ENCODE measurements at regions not wholly inside any gene's neighbourhood (a gene's known extent, or its start where the extent isn't known, plus 50 kb on each side); places are given as distances from the start of the nearest gene placed in this dataset.

DNA sequence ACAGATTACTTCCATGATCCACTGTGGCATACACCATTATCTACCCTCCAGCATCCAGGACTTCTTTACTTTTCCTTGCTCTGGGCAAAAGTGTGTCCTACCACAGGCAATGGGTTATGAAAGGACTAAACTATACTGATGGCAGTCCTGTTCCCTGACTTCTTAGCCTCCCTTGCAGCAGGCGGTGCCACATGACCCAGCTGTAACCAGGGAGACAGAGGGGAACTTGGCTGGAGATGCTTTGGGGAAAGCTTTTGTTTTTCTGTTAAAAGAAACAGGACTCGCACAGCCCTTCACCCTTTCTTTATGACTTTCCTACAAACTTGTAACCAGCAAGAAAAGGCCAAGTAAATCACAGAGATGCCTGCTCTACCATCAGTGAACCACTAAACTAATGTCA lies 394.4 kb downstream of the PCNX1 start:
- H3K4me3 ChIP-seq (ENCODE audit: control insufficient read depth, low read depth, low read length), result no peak overlapping the region
- no peak for DNase-seq (ENCODE audit: low read depth)
- TF ChIP-seq, protein P1, sequence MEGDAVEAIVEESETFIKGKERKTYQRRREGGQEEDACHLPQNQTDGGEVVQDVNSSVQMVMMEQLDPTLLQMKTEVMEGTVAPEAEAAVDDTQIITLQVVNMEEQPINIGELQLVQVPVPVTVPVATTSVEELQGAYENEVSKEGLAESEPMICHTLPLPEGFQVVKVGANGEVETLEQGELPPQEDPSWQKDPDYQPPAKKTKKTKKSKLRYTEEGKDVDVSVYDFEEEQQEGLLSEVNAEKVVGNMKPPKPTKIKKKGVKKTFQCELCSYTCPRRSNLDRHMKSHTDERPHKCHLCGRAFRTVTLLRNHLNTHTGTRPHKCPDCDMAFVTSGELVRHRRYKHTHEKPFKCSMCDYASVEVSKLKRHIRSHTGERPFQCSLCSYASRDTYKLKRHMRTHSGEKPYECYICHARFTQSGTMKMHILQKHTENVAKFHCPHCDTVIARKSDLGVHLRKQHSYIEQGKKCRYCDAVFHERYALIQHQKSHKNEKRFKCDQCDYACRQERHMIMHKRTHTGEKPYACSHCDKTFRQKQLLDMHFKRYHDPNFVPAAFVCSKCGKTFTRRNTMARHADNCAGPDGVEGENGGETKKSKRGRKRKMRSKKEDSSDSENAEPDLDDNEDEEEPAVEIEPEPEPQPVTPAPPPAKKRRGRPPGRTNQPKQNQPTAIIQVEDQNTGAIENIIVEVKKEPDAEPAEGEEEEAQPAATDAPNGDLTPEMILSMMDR (IDR thresholded peaks at IDR 0.05; ENCODE audit: control insufficient read depth, insufficient read depth, low read depth, low read length, missing control alignments), result no peak

DNA sequence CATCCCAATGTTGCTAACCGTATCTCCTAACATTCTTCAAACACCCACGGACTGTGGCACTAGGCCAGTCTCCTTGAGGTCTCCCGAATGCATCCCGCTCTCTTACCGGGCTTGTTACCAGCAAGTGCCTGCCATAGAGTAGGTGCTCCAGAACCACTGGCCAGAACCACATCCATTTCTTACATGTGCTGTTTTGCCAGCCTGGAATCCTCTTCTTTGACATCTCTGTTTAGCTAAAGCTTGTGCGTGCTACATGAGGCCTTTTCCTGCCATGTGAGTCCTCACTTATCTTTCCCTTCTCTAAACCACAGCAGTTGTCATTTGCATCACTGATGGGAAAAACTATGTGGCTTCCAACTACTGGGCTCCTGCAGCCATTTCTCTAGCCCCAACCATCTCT lies 397.4 kb downstream of the PCNX1 start:
- TF ChIP-seq, protein P1 (IDR thresholded peaks at IDR 0.05; ENCODE audit: control insufficient read depth, insufficient read depth, low read depth, low read length, missing control alignments), result no peak
- no peak overlapping the region for H3K4me3 ChIP-seq (ENCODE audit: control insufficient read depth, low read depth, low read length)
- no peak for DNase-seq (ENCODE audit: low read depth)

GRCh38 chr14:71308671-71309070 lies 401.4 kb downstream of the PCNX1 start:
- DNase-seq (ENCODE audit: low read depth), result no peak
- TF ChIP-seq, protein P1 (IDR thresholded peaks at IDR 0.05; ENCODE audit: control insufficient read depth, insufficient read depth, low read depth, low read length, missing control alignments), result no peak
- no peak overlapping the region for H3K4me3 ChIP-seq (ENCODE audit: control insufficient read depth, low read depth, low read length)

GRCh38 chr14:71309756-71310155 lies 402.5 kb downstream of the PCNX1 start:
- no peak overlapping the region for H3K4me3 ChIP-seq (ENCODE audit: control insufficient read depth, low read depth, low read length)
- TF ChIP-seq, protein P1 (IDR thresholded peaks at IDR 0.05; ENCODE audit: control insufficient read depth, insufficient read depth, low read depth, low read length, missing control alignments), result peak; percentile 20
- DNase-seq (ENCODE audit: low read depth), result no peak

GRCh38 chr14:71311061-71311460 lies 403.8 kb downstream of the PCNX1 start:
- TF ChIP-seq, protein P1 (IDR thresholded peaks at IDR 0.05; ENCODE audit: control insufficient read depth, insufficient read depth, low read depth, low read length, missing control alignments), result no peak
- DNase-seq (ENCODE audit: low read depth), result no peak
- H3K4me3 ChIP-seq (ENCODE audit: control insufficient read depth, low read depth, low read length), result no peak overlapping the region

GRCh38 chr14:71314717-71315116 lies 407.5 kb downstream of the PCNX1 start:
- TF ChIP-seq, protein P1 (IDR thresholded peaks at IDR 0.05; ENCODE audit: control insufficient read depth, insufficient read depth, low read depth, low read length, missing control alignments), result no peak
- no peak for DNase-seq (ENCODE audit: low read depth)
- no peak overlapping the region for H3K4me3 ChIP-seq (ENCODE audit: control insufficient read depth, low read depth, low read length)

Data from AG09309 (cell line).